Lung (tissue), 11 donors: ENCODE measurements at regions not wholly inside any gene's neighbourhood (a gene's known extent, or its start where the extent isn't known, plus 50 kb on each side); places are given as distances from the start of the nearest gene placed in this dataset.

Source experiments
- ATAC-seq: fragments of 200-7000 bp; cut with Tn5 transposase; one replicate; pipeline ENCODE4 v1.9.1; 2020; ENCODE audit warnings: moderate number of reproducible peaks; ENCODE audit not compliant: insufficient read depth, low FRiP score
- DNase-seq, 3 donors: peaks; one replicate each; pipeline ENCODE4 v3.0.0-alpha.2; 2013 to 2017
- H3K27ac ChIP-seq, 2 donors: one replicate each; pipeline ENCODE4 v1.5.1; 2013; ENCODE audit warnings: mild to moderate bottlenecking in 2 of 2, moderate library complexity in 2 of 2, control low read depth in 1 of 2, inconsistent platforms in 1 of 2, low read depth in 1 of 2, low read length in 1 of 2
- H3K27me3 ChIP-seq, 3 donors: one replicate each; pipeline ENCODE4 v1.5.1; 2013; ENCODE audit warnings: low read length in 2 of 3; ENCODE audit not compliant: control insufficient read depth in 3 of 3, insufficient read depth in 3 of 3
- H3K36me3 ChIP-seq, 4 donors: one replicate each; pipeline ENCODE4 v1.5.1; 2013; ENCODE audit warnings: low read length in 4 of 4, mild to moderate bottlenecking in 1 of 4, moderate library complexity in 1 of 4; ENCODE audit not compliant: control insufficient read depth in 4 of 4, insufficient read depth in 4 of 4
- H3K4me1 ChIP-seq, 5 donors: one replicate each; pipeline ENCODE4 v1.5.1; 2013; ENCODE audit warnings: low read length in 5 of 5, mild to moderate bottlenecking in 2 of 5, moderate library complexity in 1 of 5; ENCODE audit not compliant: control insufficient read depth in 5 of 5, insufficient read depth in 5 of 5
- H3K4me3 ChIP-seq: one replicate; pipeline ENCODE4 v1.5.1; 2013; ENCODE audit warnings: mild to moderate bottlenecking, control low read depth, moderate library complexity
- H3K9ac ChIP-seq, 2 donors: one replicate each; pipeline ENCODE4 v1.5.1; 2013; ENCODE audit warnings: low read length in 2 of 2, control low read depth in 1 of 2; ENCODE audit not compliant: insufficient read depth in 1 of 2
- H3K9me3 ChIP-seq, 4 donors: one replicate each; pipeline ENCODE4 v1.5.1; 2013; ENCODE audit warnings: low read length in 3 of 4, mild to moderate bottlenecking in 1 of 4, moderate library complexity in 1 of 4; ENCODE audit not compliant: control insufficient read depth in 4 of 4, insufficient read depth in 3 of 4
- CTCF ChIP-seq: IDR thresholded peaks from 2 replicates; pipeline ENCODE4 v1.5.1; 2012; ENCODE audit warnings: mild to moderate bottlenecking; ENCODE audit errors: control extremely low read depth, extremely low read depth
- WGBS, 2 donors: extraction: QIAGEN DNeasy Blood & Tissue Kit; methylation state at CpG; one replicate each; pipeline ENCODE4 v1.1.7; 2013; 5-methylcytosine and 5-hydroxymethylcytosine counted together
- donor health status: control.
- donor health status: control.
- donor health status: Bipolar disorder and iron deficiency.
- donor health status: healthy.
- donor health status: DM: yes; HTN: yes; CAD: no.

- H3K27me3 ChIP-seq: no peaks in the 10 kb centered on the region
- ATAC-seq (no peak), DNase-seq (no peak)
- no peak overlapping the region for H3K27ac ChIP-seq
- H3K4me1 ChIP-seq: no peaks in the 10 kb centered on the region
- no peaks in the 10 kb centered on the region for H3K9me3 ChIP-seq
- WGBS, 2 donors: 83% methylated on average over 7 of the region's 7 CpGs
- no peaks in the 10 kb centered on the region for H3K36me3 ChIP-seq
- no peak overlapping the region for H3K4me3 ChIP-seq
- no peak overlapping the region for H3K9ac ChIP-seq
- TF ChIP-seq CTCF: no peak
Observed at GRCh38 chr22:47382164-47382890, 619.9 kb downstream of the TBC1D22A start.

- Histone ChIP-seq H3K9ac (no peak overlapping the region), H3K4me3 (no peak overlapping the region), H3K27ac (no peak overlapping the region), H3K4me1 (no peaks in the 10 kb centered on the region), H3K27me3 (no peaks in the 10 kb centered on the region), H3K9me3 (no peaks in the 10 kb centered on the region), H3K36me3 (no peaks in the 10 kb centered on the region)
- ATAC-seq (no peak), DNase-seq (no peak)
- 83 to 85% methylated on average over 11 to 13 of the region's 14 CpGs for WGBS, 2 donors
- no peak for TF ChIP-seq CTCF
Observed at GRCh38 chr22:47381240-47381639, 618.8 kb downstream of the TBC1D22A start.

GRCh38 chr22:47380692-47381091, 618.2 kb downstream of the TBC1D22A start:
- no peak overlapping the region for H3K4me3 ChIP-seq
- no peaks in the 10 kb centered on the region for H3K9me3 ChIP-seq
- WGBS, 2 donors: 82 to 89% methylated on average over 5 of the region's 5 CpGs
- no peak for DNase-seq
- H3K27me3 ChIP-seq: no peaks in the 10 kb centered on the region
- no peaks in the 10 kb centered on the region for H3K36me3 ChIP-seq
- ATAC-seq: no peak
- no peak overlapping the region for H3K27ac ChIP-seq
- no peak for TF ChIP-seq CTCF
- no peaks in the 10 kb centered on the region for H3K4me1 ChIP-seq
- H3K9ac ChIP-seq: no peak overlapping the region

GRCh38 chr22:47379037-47379436, 616.6 kb downstream of the TBC1D22A start:
- DNase-seq: no peak
- WGBS, 2 donors: 82 to 89% methylated on average over 11 to 19 of the region's 37 CpGs
- H3K27ac ChIP-seq: no peak overlapping the region

More at GRCh38 chr22:47379037-47379436, 616.6 kb downstream of the TBC1D22A start:
- no peak for TF ChIP-seq CTCF
- ATAC-seq: no peak
- no peaks in the 10 kb centered on the region for H3K9me3 ChIP-seq
- H3K9ac ChIP-seq: no peak overlapping the region
- H3K4me3 ChIP-seq: no peak overlapping the region
- H3K36me3 ChIP-seq: no peaks in the 10 kb centered on the region
- H3K27me3 ChIP-seq: no peaks in the 10 kb centered on the region
- no peaks in the 10 kb centered on the region for H3K4me1 ChIP-seq
